Hepatic stellate cell (primary cell): ENCODE measurements at regions not wholly inside any gene's neighbourhood (a gene's known extent, or its start where the extent isn't known, plus 50 kb on each side); places are given as distances from the start of the nearest gene placed in this dataset.
"Not testable (repeated sequence)": the region's sequence is repeated elsewhere in the genome, so short reads cannot be mapped to it uniquely, and the experiment has no call there.

ENCODE experiments used
- DNase-seq: peaks from one replicate; pipeline ENCODE4 v3.0.0; 2011; ENCODE audit warnings: low spot score

- no peak for DNase-seq
Measured at GRCh38 chr2:223180463-223180862, 128.5 kb downstream of the KCNE4 start.

GRCh38 chr2:223181561-223181960 lies 129.6 kb downstream of the KCNE4 start:
- no peak for DNase-seq

- no peak for DNase-seq
Measured at GRCh38 chr2:223182356-223182755, 130.4 kb downstream of the KCNE4 start.

- no peak for DNase-seq
Measured at GRCh38 chr2:223185638-223186037, 133.6 kb downstream of the KCNE4 start.

- DNase-seq, result no peak
Measured at GRCh38 chr2:223187256-223187655, 135.3 kb downstream of the KCNE4 start.

- DNase-seq, result not testable (repeated sequence)
Measured at GRCh38 chr2:223190561-223191206, 138.7 kb downstream of the KCNE4 start.

GRCh38 chr2:223196331-223196730 lies 144.3 kb downstream of the KCNE4 start:
- no peak for DNase-seq

GRCh38 chr2:223197046-223197445 lies 145.1 kb downstream of the KCNE4 start:
- DNase-seq, result no peak

- DNase-seq, result no peak
Measured at GRCh38 chr2:223199531-223200515, 147.8 kb downstream of the KCNE4 start.

- DNase-seq, result peak; percentile 7
Measured at GRCh38 chr2:223203971-223204929, 152.3 kb downstream of the KCNE4 start.

GRCh38 chr2:223210489-223210888 lies 158.5 kb downstream of the KCNE4 start:
- no peak for DNase-seq

GRCh38 chr2:223214394-223215253 lies 162.6 kb downstream of the KCNE4 start:
- no peak for DNase-seq

GRCh38 chr2:223215254-223215516 lies 163.2 kb downstream of the KCNE4 start:
- no peak for DNase-seq

- no peak for DNase-seq
Measured at GRCh38 chr2:223217373-223217772, 165.4 kb downstream of the KCNE4 start.

- DNase-seq, result no peak
Measured at GRCh38 chr2:223218587-223219178, 166.7 kb downstream of the KCNE4 start.

GRCh38 chr2:223219872-223220657 lies 168.1 kb downstream of the KCNE4 start:
- DNase-seq, result no peak

- no peak for DNase-seq
Measured at GRCh38 chr2:223220658-223220925, 168.6 kb downstream of the KCNE4 start.

- no peak for DNase-seq
Measured at GRCh38 chr2:223221139-223221835, 169.3 kb downstream of the KCNE4 start.

GRCh38 chr2:223222397-223222796 lies 170.4 kb downstream of the KCNE4 start:
- no peak for DNase-seq

GRCh38 chr2:223223156-223223555 lies 171.2 kb downstream of the KCNE4 start:
- DNase-seq, result no peak
